Skin epidermis (tissue), 12 donors: ENCODE measurements at regions not wholly inside any gene's neighbourhood (a gene's known extent, or its start where the extent isn't known, plus 50 kb on each side); places are given as distances from the start of the nearest gene placed in this dataset.

ENCODE experiments used
- H3K27ac ChIP-seq, 21 experiments: fragments of 200-600 bp; sonication (generic) in 11 of 21; one replicate each; pipeline ENCODE4 v1.5.0; 2020; ENCODE audit warnings: mild to moderate bottlenecking in 3 of 21, inconsistent platforms in 2 of 21, moderate library complexity in 2 of 21
- H3K4me3 ChIP-seq, 7 experiments: fragments of 200-600 bp; sonication (generic) in 2 of 7; one replicate each; pipeline ENCODE4 v1.5.0; 2020; ENCODE audit warnings: inconsistent platforms in 2 of 7, mild to moderate bottlenecking in 2 of 7, moderate library complexity in 1 of 7

DNA sequence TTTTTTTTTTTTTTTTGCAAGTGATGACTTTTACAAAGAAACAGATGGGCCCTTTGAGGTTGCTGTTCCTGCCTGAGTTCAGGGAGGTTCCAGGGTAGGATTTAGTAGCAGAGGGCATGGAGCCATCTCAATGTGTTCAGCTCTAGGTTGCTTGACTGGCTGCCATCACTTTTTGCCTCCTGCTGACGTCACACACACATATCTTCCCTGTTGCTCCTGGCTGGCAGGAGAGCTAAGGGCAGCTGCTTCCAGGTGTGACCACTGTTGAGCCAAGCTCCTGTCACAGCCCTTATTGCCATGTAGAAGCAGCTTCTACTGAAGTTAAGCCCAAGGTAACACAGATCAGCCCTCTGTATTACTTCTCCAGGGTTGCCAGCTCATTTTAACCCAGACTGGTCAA lies 394.2 kb upstream of the SPRED2 start:
- no peak overlapping the region for H3K4me3 ChIP-seq
- no peak overlapping the region for H3K27ac ChIP-seq

DNA sequence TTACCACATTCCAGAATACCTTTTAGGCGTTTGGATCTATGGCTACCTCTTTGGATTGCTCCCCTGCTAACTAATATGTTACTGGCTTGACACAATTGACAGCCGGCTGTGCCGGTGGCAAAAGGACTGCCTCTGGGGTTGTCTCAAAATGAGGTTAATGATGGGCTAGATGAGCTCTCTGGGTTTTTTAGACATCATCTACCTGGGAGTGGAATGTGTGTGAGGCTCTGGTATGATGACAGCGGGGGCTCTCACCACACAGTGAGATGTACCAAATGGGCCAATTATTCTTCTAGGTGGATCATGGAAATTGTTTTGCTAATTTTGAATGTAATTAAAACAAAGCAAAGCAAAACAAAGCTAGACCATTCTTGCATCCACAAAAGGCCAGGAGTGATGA lies 391.1 kb upstream of the SPRED2 start:
- H3K4me3 ChIP-seq = no peak overlapping the region
- no peak overlapping the region for H3K27ac ChIP-seq

DNA sequence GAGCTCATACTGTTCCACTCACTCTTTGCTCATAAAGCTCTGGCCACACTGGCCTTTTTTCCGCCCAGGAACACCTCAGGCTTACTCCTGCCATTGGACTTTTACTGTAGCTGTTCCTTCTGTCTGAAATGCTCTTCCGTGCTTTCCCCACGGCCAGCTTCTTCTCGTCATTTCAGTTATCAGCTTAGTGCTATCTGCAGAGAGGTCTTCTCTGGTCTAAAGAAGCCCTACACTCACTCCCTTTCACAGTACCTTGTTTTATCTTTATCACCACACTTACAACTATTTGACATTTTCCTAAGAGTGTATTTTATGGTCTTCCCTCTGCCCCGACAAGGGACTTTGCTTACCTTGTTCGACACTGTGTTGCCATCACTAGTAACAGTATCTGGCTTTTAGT lies 388.1 kb upstream of the SPRED2 start:
- Histone ChIP-seq H3K4me3 (no peak overlapping the region), H3K27ac (no peak overlapping the region)

DNA sequence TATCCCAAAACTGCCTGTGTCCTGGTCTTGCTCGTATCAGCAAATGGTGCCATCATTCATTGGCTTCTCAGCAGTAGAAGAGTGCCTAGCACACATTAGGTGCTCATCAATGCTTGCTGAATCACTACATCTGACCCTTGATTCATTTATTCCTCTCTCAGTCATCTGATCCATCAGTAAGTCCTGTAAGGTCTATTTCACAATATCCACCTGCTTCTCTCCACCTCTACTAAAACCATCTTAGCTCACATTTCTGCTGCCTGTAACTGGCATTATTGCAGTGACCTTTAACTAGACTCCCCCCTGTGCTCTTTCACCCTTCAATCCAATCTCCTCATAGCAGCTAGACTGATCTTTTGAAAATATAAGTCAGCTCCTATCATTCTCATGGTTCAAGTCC lies 387.6 kb upstream of the SPRED2 start:
- no peak overlapping the region for H3K4me3 ChIP-seq
- no peak overlapping the region for H3K27ac ChIP-seq

DNA sequence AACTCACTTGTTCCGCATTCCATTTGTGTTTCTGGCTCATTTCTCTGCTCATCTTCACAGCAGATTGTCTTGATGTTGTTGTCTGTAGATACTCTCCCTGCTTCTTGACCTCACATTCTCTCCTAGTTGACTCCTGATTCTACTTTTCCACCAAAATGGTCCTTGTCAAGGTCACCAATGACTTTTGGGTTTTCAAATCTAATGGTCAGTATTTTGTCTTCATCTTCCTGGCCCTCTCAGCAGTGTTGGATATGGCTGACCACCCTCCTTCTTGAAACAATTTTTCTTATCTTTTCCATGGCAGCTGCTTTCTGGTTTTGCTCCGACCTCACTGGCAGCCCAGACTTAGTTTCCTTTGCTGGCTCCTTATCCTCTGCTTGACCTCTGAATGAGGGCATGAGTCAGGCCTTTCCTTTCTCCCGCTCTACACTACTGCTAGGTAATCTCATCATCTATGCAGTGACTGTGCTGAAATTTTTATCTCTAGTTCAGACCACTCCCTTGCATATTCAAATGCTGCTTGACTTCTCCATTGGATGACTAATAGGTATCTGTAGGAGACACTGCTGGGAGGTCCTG lies 386.6 kb upstream of the SPRED2 start:
- H3K27ac ChIP-seq = no peak overlapping the region
- no peak overlapping the region for H3K4me3 ChIP-seq

DNA sequence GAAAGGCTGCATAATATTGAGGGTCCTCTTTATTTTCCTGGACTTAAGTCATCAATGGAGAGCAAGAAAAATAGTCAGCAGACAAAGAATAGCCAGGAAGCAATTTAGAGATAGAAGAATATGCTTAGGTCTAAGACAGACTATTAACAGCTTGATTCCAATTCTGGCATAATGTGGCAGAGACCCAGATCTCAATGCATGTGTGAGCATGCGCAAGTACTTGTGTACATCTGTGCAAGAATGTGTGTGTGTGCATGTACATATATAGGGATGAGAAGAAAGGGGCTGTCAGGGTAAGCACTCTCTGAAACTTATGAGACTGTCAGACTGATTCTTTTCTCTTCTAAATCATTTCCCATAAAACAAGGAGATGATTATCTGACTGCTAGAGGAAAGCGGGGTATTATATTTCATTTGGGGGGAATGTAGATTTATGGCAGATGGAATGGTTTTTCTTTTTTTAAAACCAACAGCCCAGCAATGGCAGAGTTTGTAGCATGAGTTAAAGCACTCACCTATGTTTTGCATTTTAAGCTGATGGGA lies 381.3 kb upstream of the SPRED2 start:
- Histone ChIP-seq H3K27ac (no peak overlapping the region), H3K4me3 (no peak overlapping the region)

DNA sequence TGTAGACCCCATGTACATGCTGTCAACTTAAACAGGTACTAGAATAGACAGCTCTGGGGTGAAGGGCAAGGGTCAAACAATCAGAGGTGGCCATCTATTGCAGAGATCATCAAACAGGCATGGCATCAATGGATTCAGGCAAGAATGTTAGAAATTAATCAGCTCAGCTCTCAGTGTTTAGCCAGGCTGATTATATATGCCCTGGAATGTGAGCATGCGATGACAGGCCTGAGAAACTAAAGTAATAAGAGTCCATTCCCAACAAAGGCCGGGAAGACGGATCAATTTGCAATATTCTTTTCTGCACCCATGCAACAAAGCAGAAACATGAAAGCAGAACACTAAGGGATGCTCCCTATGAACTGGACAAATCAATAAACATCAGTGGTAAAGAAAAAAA lies 380.5 kb upstream of the SPRED2 start:
- H3K27ac ChIP-seq = no peak overlapping the region
- H3K4me3 ChIP-seq = no peak overlapping the region

DNA sequence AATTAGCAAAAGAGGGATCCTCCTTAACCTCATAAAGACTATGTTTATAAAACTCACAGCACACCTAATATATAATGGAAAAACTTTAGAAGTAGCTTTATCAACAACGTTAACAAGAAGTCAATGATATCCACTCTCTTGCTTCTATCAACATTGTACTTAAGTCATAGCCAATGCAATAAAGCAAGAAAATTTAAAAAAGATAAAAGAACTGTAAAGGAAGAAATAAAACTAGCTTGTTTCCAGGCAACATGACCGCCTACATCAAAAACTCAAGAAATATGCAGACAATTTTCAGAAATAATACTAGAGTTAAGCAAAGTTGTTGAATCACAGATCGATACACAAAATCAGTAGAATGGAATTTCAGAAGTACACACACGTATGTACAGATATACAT lies 375.5 kb upstream of the SPRED2 start:
- Histone ChIP-seq H3K4me3 (no peak overlapping the region), H3K27ac (no peak overlapping the region)

DNA sequence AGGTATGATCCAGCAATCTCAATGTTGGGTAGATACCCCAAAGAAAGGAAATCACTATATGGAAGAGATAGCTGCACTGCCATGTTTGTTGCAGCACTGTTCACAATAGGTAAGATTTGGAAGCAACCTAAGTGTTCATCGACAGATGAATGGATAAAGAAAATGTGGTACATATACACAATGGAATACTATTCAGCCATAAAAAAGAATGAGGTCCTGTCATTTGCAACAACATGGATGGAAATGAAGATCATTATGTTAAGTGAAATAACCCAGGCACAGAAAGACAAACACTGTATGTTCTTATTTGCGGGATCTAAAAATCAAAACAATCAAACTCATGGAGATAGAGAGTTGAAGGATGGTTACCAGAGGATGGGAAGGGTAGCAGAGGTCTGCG lies 372.4 kb upstream of the SPRED2 start:
- Histone ChIP-seq H3K27ac (no peak overlapping the region), H3K4me3 (no peak overlapping the region)

DNA sequence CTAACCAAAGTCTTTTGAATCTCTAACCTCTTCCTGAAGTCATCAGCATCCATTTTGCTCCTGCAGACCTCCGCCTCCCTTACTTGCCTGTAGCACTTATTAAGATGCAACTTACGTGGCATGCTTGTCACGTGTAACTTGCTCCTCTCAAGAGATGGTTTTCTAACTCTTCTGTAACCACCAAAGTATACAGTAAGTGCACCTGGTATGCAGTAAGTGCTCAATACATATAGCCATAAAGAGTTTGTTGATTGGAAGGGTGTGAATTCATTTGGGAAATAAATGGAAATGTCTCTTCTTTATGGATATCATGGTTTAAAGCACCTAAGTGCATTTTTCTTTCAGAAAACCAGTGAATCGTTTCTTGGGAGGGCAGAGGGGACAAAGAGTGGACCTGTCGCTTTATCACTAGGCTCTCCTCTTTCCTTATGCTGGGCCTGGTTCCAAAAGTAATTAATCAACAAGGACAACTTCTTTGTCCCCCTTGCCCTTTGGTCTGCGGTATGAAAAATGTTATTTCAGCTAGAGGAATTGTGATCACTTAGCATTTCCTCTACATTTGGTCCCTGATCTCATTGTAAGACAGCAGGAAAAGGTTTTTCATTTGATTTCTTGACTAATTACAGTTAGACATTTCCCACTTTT lies 370.0 kb upstream of the SPRED2 start:
- Histone ChIP-seq H3K4me3 (no peak overlapping the region), H3K27ac (no peak overlapping the region)

DNA sequence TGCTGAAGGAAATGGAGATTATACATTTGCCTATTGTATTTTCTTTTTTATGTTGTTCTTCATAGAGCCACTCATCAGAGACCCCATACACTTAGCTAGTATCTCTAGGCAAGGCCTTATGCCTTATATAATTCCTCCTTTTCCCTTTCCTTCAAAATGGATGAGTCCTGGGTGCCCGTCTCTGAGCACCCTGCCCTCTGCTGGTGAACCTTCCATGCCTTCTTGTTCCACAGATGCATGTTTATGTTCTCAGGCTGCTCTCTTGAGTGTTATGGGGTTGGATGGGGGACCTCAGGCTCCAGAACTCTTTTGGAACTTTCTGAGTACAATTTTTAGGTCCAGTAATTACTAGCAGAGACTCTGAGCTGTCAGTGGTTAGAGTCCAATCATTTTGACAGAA lies 368.6 kb upstream of the SPRED2 start:
- H3K27ac ChIP-seq = no peak overlapping the region
- H3K4me3 ChIP-seq = no peak overlapping the region

DNA sequence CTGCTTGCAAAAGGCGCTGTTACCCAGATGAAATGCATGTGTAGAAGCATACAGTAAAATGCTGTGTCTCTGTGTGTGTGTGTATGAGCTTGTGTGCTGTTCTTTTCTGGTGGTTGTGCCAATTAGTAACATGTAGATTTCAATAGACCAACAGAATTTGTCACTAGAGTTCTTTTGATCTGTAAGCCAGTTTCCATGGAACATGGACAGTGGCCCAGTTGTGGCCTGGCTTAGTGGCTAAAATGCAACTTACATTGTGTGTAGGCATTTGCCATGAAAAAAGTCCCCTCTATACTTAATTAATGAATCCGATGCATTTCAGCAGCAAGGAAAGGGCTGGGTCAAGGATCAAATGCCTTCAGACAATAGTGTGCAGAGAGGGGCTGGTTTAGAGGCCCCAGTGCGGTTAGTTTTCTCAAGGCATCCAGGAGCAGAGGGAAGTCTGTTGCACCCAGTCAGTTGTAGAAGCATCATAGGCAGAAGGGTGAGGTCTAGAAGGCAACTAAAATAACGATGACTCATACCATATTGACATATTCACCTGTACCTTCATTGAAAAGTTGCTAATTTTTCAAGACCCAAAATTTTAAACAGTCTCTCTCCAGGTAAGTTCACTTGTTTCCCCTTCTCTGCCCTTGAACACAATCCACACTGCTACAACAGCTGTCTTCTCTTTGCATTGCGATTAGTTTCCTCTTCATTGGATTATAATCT lies 366.9 kb upstream of the SPRED2 start:
- no peak overlapping the region for H3K4me3 ChIP-seq
- H3K27ac ChIP-seq = no peak overlapping the region

DNA sequence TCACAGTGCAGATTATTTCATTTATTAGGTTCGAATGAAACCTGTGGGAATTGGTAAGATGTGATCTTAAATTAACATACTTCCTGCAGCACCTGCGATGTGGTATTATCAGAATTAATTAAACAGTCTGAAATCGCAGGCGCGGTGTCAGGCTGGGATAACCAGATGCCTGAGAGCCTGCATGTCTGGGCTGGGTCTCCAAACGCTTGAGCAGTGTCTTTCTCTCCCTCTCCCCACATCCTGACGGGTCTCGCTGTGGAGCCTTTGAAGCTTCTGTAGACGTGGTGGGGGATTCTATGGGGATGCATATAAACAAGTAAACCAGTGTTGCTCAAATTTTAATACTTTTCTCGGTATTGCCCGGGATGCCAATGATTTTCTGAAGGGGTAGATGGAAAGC lies 366.2 kb upstream of the SPRED2 start:
- no peak overlapping the region for H3K27ac ChIP-seq
- no peak overlapping the region for H3K4me3 ChIP-seq

DNA sequence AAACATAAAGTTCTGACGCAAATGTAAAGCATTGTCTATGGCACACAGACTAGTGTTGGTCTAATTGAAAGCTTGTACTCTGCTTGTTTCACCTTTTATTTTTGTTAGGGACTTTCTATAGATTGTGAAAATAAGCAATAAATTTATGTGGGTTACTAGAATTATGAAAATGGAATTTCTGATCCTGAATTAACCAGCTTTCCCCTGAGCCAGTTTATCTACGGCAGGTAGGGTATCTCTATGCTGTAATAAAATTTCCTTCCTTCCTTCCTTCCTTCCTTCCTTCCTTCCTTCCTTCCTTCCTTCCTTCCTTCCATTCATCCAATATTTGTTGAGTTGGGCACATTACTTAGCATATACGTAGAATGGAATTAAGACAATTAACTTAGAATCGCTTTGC lies 362.6 kb upstream of the SPRED2 start:
- Histone ChIP-seq H3K4me3 (no peak overlapping the region), H3K27ac (no peak overlapping the region)

DNA sequence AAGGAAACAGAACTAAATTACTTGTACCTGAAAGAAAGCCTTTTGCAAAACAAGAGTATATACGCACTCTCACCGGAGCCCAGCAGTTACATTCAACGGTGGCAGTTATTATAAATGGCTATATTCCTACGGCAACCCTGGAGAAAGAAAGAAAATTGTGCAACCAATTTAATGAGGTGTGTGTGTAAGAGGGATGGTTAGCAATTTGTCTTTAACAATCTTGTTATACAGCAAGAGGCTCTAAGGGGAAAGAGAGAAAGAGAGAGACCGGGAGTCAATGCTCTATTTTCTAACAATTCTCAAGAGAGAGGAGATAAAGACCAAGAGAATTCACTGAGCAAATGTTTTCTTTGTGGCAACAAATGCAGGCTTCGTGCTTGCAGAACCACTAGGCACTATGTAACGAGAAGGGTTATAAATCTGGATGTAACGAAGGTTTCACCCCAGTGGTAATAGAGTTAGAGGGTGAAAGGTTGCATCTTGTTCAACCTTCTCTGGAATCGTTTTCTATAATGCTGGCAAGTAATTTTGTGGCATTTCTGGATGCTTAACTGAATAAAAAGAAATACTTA lies 359.1 kb upstream of the SPRED2 start:
- H3K27ac ChIP-seq = no peak overlapping the region
- H3K4me3 ChIP-seq = no peak overlapping the region

DNA sequence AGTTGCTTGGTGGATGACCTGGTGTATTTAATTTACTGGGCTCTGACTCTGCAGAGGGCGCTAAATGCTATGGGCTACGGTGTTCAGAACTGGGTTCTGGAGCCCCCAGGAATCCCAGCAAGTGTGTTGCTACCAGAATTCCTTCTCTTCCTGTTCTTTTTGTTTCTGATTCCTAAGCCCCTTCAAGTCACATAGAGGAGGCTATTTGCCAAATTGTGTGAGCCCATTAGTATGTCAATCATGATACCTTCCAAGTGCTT lies 358.2 kb upstream of the SPRED2 start:
- no peak overlapping the region for H3K27ac ChIP-seq
- H3K4me3 ChIP-seq = no peak overlapping the region

DNA sequence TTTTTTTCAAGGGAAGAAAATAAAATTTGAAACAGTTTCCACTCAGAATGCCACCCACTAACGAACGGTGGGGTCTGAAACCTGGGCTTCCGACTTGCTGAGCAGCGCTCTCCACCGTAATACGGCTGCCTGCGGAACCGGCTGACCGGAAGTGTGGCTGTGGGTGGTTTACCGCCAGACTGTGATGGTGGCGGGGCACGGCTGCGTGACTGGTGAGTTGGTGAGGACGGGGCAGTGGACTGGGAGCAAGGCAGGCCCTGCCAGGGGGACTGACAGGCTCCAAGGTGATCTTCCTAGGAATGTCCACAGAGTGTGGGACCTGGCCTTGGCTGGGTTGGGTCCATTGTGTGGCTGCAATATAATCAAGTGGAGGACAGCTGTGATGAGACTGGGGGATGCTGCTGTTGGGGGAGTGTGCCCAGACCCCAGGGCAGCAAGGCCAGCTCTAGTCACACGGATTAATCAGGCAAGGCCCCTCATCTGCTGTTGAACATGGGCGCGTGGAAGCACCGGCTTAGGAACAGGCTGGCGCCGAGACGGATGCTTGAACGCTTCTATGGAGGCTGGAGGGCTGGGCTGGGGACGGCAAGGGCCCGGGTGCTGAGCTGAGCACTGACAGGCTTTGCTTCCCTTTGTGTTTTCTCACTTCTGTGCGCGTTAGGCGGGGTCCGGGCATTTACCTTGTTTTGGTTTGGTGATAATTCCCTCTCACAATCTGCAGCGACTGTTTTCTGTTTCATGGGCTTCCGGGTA lies 357.7 kb upstream of the SPRED2 start:
- H3K4me3 ChIP-seq = no peak overlapping the region
- no peak overlapping the region for H3K27ac ChIP-seq

DNA sequence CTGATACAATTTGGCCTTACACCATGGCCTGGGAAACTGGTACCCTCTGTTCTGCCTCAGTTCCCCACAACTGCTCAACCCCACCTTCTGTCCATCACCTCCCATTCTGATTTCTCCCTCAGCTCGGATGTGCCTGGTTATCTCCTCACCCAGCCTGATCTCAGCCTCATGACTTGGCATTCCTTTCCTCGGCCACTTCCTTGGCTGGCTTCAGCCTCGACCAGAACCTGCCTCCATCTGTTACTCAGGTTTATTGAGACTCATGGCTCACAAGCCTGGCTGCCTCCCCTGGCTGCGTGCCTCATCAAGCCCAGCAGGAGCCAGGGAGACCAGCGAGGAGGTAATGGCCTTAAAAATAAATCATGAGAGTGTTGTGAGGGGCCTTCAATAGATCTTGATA lies 356.2 kb upstream of the SPRED2 start:
- Histone ChIP-seq H3K27ac (no peak overlapping the region), H3K4me3 (no peak overlapping the region)

DNA sequence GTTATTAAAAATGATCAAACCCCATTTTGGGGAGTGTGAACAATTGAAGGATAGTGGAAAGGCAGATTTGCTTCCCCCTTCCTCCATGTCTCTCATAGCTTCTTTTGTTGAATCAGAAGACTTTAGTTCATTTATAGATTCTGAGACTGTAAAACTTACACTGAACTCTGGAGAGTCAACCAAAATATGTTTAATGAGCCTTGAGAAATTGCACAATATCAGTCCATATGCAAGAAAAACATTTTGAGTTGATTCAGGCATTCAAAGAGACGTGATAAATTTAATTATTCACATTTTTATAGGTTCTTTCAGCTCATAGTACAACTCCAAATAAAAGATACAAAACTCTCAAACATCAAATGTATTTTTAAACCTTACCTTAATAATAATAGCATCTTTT lies 354.4 kb upstream of the SPRED2 start:
- Histone ChIP-seq H3K27ac (no peak overlapping the region), H3K4me3 (no peak overlapping the region)

DNA sequence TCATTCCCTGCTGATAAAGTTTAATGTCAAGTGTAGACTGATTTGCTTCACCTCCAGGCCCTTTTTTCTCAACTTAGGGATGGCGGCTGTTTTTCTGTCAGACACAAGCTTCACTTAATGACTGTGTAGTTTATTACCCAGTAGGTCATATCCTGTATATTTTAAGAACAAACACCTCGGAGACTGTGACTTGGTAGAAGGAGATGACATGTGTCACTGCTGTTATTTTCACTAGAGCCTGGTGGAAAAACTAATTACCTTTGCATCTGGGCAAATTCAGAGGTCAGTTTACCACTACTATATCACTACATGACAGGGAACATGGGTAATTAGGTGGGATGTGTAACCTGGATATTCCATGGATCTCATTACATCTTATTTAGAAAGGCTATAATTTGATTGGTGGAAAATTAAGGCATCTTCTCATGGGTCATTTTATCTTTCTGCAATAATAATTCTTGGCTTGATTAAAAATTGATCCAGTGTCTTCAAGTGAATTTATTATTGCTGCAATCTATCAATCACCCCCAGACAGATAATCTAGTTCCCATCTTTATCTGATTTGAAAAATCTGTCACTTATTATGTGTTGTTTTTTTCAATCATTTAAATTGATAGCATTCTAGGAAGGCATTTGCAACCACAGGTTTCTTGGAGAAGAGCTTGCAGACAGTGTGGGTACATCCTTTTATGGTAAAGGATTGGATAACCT lies 353.8 kb upstream of the SPRED2 start:
- H3K27ac ChIP-seq = no peak overlapping the region
- H3K4me3 ChIP-seq = no peak overlapping the region
